GM12878 (cell line): ENCODE measurements at regions not wholly inside any gene's neighbourhood (a gene's known extent, or its start where the extent isn't known, plus 50 kb on each side); places are given as distances from the start of the nearest gene placed in this dataset.

Experiments
- ATAC-seq: fragments of 200-7000 bp; cut with Tn5 transposase; 3 replicates; pipeline ENCODE4 v1.9.1; 2020; ENCODE audit warnings: mild to moderate bottlenecking, moderate library complexity
- BruUV-seq: library from RNA; stranded (reverse); fragments of 400-500 nt; replicated peaks from 2 replicates; lab custom pipeline; 2021; lab: Mats Ljungman, UMichigan
- CTCF ChIA-PET: fragments of 300-600 bp; sonication (Branson Sonifier 250); formaldehyde crosslinking; extraction: SDS; loops from one replicate; lab custom pipeline; 2021; ENCODE audit warnings: inconsistent platforms; lab: Yijun Ruan, JAX
- POLR2A ChIA-PET: fragments of 350-600 bp; formaldehyde crosslinking; extraction: SDS; loops from one replicate; lab custom pipeline; 2021; ENCODE audit warnings: inconsistent platforms; lab: Charles Lee
- RAD21 ChIA-PET: fragments of 300-600 bp; sonication (Branson Sonifier 250); formaldehyde crosslinking; loops from one replicate; lab custom pipeline; 2023; ENCODE audit warnings: antibody characterized with exemption; ENCODE audit not compliant: unreplicated experiment; lab: Charles Lee
- SMC1A ChIA-PET: fragments of 300-600 bp; sonication (Branson Sonifier 250); formaldehyde crosslinking; loops from one replicate; lab custom pipeline; 2023; ENCODE audit not compliant: unreplicated experiment, uncharacterized antibody; lab: Charles Lee
- DNase-seq: peaks from one replicate; pipeline ENCODE4 v3.0.0-alpha.2; 2011; ENCODE audit warnings: low read depth, low spot score
- FAIRE-seq: peaks from 3 replicates; lab custom pipeline; 2011; peaks lifted over from hg19 to GRCh38; lab: Jason Lieb, UNC
- H2AFZ ChIP-seq: 2 replicates; pipeline ENCODE4 v1.6.0; 2011; ENCODE audit warnings: low read depth, low read length, control low read depth; ENCODE audit not compliant: control insufficient read depth
- H3K27ac ChIP-seq: 2 replicates; pipeline ENCODE4 v1.5.1; 2011; ENCODE audit warnings: control low read depth; ENCODE audit not compliant: control insufficient read depth, insufficient read depth
- H3K27me3 ChIP-seq, 2 experiments: replicated peaks in 1 of 2; 2 replicates each; pipeline versions ENCODE4 v1.6.0 to v1.6.1; 2011; ENCODE audit warnings: low read length in 1 of 2; ENCODE audit not compliant: control insufficient read depth in 2 of 2, insufficient read depth in 2 of 2
- H3K36me3 ChIP-seq, 2 experiments: 2 replicates each; pipeline ENCODE4 v1.5.1; 2011; ENCODE audit warnings: low read length in 1 of 2; ENCODE audit not compliant: control insufficient read depth in 2 of 2, insufficient read depth in 2 of 2
- H3K4me1 ChIP-seq: 2 replicates; pipeline ENCODE4 v1.6.1; 2011; ENCODE audit warnings: mild to moderate bottlenecking, low read length, moderate library complexity, mixed read lengths; ENCODE audit not compliant: control insufficient read depth, insufficient read depth
- H3K4me2 ChIP-seq: 2 replicates; pipeline ENCODE4 v1.6.0; 2011; ENCODE audit warnings: control low read depth; ENCODE audit not compliant: control insufficient read depth, insufficient read depth
- H3K4me3 ChIP-seq: fragments of 200-600 bp; sonication (generic); 2 replicates; pipeline ENCODE4 v1.5.1; 2016
- H3K79me2 ChIP-seq: 2 replicates; pipeline ENCODE4 v1.6.0; 2011; ENCODE audit warnings: low read length; ENCODE audit not compliant: control insufficient read depth, insufficient read depth
- H3K9ac ChIP-seq: 2 replicates; pipeline ENCODE4 v1.8.0; 2011; ENCODE audit warnings: low read length, control low read depth, mixed read lengths; ENCODE audit not compliant: control insufficient read depth, insufficient read depth
- H3K9me3 ChIP-seq: replicated peaks from 3 replicates; pipeline ENCODE4 v1.5.1; 2011; ENCODE audit warnings: mild to moderate bottlenecking, low read length; ENCODE audit not compliant: control insufficient read depth, insufficient read depth
- H4K20me1 ChIP-seq: 2 replicates; pipeline ENCODE4 v1.6.0; 2011; ENCODE audit not compliant: control insufficient read depth, insufficient read depth
- BRCA1 ChIP-seq: IDR thresholded peaks from 2 replicates; pipeline ENCODE4 v1.6.1; 2011; ENCODE audit warnings: low read depth, low read length, improper control_type of control experiment
- IKZF2 ChIP-seq, 2 experiments: fragments of 450-650 bp; IDR thresholded peaks; 2 replicates each; pipeline ENCODE4 v1.6.1; 2017; ENCODE audit warnings: mild to moderate bottlenecking in 2 of 2, moderate library complexity in 2 of 2
- KDM1A ChIP-seq: fragments of 200-600 bp; sonication (generic); IDR thresholded peaks from 2 replicates; pipeline ENCODE4 v1.6.1; 2016; ENCODE audit warnings: borderline replicate concordance
- MXI1 ChIP-seq: fragments of 150-350 bp; IDR thresholded peaks from 2 replicates; pipeline ENCODE4 v1.6.1; 2011; ENCODE audit warnings: low read depth, mild to moderate bottlenecking, inconsistent platforms, low read length, improper control_type of control experiment
- NFYA ChIP-seq: IDR thresholded peaks from 2 replicates; pipeline ENCODE4 v1.6.1; 2011; ENCODE audit warnings: low read depth, mild to moderate bottlenecking, low read length, improper control_type of control experiment, borderline replicate concordance
- NR2F1 ChIP-seq: fragments of 450-650 bp; conservative IDR thresholded peaks from 2 replicates; pipeline ENCODE4 v1.6.1; 2017; ENCODE audit warnings: mild to moderate bottlenecking
- RUNX3 ChIP-seq: IDR thresholded peaks from 2 replicates; pipeline ENCODE4 v1.6.1; 2012; ENCODE audit warnings: low read length, inconsistent platforms
- SIN3A ChIP-seq: IDR thresholded peaks from 2 replicates; pipeline ENCODE4 v1.6.1; 2012; ENCODE audit warnings: low read depth, low read length, improper control_type of control experiment
- SPI1 ChIP-seq: IDR thresholded peaks from 2 replicates; pipeline ENCODE4 v1.6.1; 2011; ENCODE audit warnings: low read depth, mild to moderate bottlenecking, low read length, moderate library complexity, borderline replicate concordance; ENCODE audit not compliant: insufficient read depth
- SRF ChIP-seq, 2 experiments: IDR thresholded peaks; 2 replicates each; pipeline ENCODE4 v1.6.1; 2011; ENCODE audit warnings: low read depth in 2 of 2, low read length in 2 of 2, mild to moderate bottlenecking in 1 of 2, moderate library complexity in 1 of 2
- TCF7 ChIP-seq: IDR thresholded peaks from 2 replicates; pipeline ENCODE4 v1.6.1; 2014; ENCODE audit warnings: antibody characterized with exemption, borderline replicate concordance
- WRNIP1 ChIP-seq: IDR thresholded peaks from 2 replicates; pipeline ENCODE4 v1.6.1; 2011; ENCODE audit warnings: low read depth, low read length, improper control_type of control experiment, borderline replicate concordance
- ZNF217 ChIP-seq: fragments of 450-650 bp; IDR thresholded peaks from 2 replicates; pipeline ENCODE4 v1.6.1; 2017; ENCODE audit warnings: antibody characterized with exemption, mild to moderate bottlenecking
- ZNF24 ChIP-seq: fragments of 450-650 bp; IDR thresholded peaks from 2 replicates; pipeline ENCODE4 v1.6.1; 2017; ENCODE audit warnings: antibody characterized with exemption, mild to moderate bottlenecking
- WGBS: methylation state at CpG from one replicate; pipeline ENCODE4 v1.1.6; 2016; ENCODE audit warnings: low lambda C conversion rate; ENCODE audit not compliant: insufficient replicate concordance, insufficient coverage; ENCODE audit errors: missing lambda C conversion rate; 5-methylcytosine and 5-hydroxymethylcytosine counted together
- in situ Hi-C: fragments of 300-500 bp; cut with MboI; formaldehyde crosslinking; loops from 9 replicates; pipeline ENCODE4 v1.14.3; 2018; ENCODE audit warnings: mixed read lengths
- intact Hi-C: fragments of 100-400 bp; cut with micrococcal nuclease; formaldehyde crosslinking; loops from one replicate; pipeline ENCODE4 v1.14.2; 2022; ENCODE audit not compliant: unreplicated experiment
- TF ChIP-seq, protein P1 (sequence below): fragments of 450-650 bp; IDR thresholded peaks from 2 replicates; pipeline ENCODE4 v1.6.1; 2017; ENCODE audit warnings: mild to moderate bottlenecking
- TF ChIP-seq, protein P2 (sequence below): IDR thresholded peaks from 2 replicates; pipeline ENCODE4 v1.6.1; 2012; ENCODE audit warnings: mild to moderate bottlenecking, low read depth, low read length
- TF ChIP-seq, protein P3 (sequence below): IDR thresholded peaks from 2 replicates; pipeline ENCODE4 v1.6.1; 2011; ENCODE audit warnings: mild to moderate bottlenecking, low read depth, low read length, moderate library complexity; ENCODE audit not compliant: insufficient replicate concordance
- TF ChIP-seq, protein P4 (sequence below): fragments of 450-650 bp; IDR thresholded peaks from 2 replicates; pipeline ENCODE4 v1.6.1; 2014; ENCODE audit warnings: mild to moderate bottlenecking

DNA sequence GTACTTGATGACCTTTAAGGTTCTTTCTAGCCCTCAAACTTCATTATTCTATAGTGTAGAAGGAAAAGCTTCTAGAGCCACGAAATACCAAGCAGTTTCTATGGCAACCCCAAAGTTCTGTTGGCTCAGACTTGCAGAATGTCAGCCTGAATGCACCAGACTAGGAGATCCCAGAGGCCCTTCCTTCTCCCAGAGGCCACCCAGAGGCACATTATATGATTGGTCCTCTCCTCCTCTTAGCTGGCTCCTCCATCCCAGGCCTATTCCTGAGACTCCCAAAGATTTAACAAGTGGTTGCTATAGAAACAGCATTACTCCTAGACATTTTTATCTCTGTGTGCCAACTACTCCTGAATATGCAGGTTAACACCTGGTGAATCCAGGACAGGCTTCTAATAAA lies 69.2 kb upstream of the CCDC90B start:
- SMC1A ChIA-PET = no interaction called here
- ATAC-seq (no peak), DNase-seq (no peak)
- in situ Hi-C loops = no loop called here
- no peaks in the 10 kb centered on the region for H3K4me1 ChIP-seq
- BruUV-seq = no TSS peak
- no peak overlapping the region for H3K27ac ChIP-seq
- no peaks in the 10 kb centered on the region for H3K79me2 ChIP-seq
- no peak for TF ChIP-seq NR2F1
- TF ChIP-seq RUNX3 = no peak
- TF ChIP-seq IKZF2 (IDR thresholded peaks at IDR 0.05) = no peak
- no peak for TF ChIP-seq NFYA
- no peak for TF ChIP-seq SRF (IDR thresholded peaks at IDR 0.05; ENCODE audit: low read depth in 2 of 2, low read length in 2 of 2)
- no peak for TF ChIP-seq KDM1A
- TF ChIP-seq ZNF24 = no peak
- TF ChIP-seq, protein P1, sequence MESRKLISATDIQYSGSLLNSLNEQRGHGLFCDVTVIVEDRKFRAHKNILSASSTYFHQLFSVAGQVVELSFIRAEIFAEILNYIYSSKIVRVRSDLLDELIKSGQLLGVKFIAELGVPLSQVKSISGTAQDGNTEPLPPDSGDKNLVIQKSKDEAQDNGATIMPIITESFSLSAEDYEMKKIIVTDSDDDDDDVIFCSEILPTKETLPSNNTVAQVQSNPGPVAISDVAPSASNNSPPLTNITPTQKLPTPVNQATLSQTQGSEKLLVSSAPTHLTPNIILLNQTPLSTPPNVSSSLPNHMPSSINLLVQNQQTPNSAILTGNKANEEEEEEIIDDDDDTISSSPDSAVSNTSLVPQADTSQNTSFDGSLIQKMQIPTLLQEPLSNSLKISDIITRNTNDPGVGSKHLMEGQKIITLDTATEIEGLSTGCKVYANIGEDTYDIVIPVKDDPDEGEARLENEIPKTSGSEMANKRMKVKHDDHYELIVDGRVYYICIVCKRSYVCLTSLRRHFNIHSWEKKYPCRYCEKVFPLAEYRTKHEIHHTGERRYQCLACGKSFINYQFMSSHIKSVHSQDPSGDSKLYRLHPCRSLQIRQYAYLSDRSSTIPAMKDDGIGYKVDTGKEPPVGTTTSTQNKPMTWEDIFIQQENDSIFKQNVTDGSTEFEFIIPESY = no peak
- TF ChIP-seq TCF7 = no peak
- TF ChIP-seq, protein P2, sequence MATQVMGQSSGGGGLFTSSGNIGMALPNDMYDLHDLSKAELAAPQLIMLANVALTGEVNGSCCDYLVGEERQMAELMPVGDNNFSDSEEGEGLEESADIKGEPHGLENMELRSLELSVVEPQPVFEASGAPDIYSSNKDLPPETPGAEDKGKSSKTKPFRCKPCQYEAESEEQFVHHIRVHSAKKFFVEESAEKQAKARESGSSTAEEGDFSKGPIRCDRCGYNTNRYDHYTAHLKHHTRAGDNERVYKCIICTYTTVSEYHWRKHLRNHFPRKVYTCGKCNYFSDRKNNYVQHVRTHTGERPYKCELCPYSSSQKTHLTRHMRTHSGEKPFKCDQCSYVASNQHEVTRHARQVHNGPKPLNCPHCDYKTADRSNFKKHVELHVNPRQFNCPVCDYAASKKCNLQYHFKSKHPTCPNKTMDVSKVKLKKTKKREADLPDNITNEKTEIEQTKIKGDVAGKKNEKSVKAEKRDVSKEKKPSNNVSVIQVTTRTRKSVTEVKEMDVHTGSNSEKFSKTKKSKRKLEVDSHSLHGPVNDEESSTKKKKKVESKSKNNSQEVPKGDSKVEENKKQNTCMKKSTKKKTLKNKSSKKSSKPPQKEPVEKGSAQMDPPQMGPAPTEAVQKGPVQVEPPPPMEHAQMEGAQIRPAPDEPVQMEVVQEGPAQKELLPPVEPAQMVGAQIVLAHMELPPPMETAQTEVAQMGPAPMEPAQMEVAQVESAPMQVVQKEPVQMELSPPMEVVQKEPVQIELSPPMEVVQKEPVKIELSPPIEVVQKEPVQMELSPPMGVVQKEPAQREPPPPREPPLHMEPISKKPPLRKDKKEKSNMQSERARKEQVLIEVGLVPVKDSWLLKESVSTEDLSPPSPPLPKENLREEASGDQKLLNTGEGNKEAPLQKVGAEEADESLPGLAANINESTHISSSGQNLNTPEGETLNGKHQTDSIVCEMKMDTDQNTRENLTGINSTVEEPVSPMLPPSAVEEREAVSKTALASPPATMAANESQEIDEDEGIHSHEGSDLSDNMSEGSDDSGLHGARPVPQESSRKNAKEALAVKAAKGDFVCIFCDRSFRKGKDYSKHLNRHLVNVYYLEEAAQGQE = no peak
- TF ChIP-seq WRNIP1 = no peak
- no peak for TF ChIP-seq SPI1
- TF ChIP-seq, protein P3, sequence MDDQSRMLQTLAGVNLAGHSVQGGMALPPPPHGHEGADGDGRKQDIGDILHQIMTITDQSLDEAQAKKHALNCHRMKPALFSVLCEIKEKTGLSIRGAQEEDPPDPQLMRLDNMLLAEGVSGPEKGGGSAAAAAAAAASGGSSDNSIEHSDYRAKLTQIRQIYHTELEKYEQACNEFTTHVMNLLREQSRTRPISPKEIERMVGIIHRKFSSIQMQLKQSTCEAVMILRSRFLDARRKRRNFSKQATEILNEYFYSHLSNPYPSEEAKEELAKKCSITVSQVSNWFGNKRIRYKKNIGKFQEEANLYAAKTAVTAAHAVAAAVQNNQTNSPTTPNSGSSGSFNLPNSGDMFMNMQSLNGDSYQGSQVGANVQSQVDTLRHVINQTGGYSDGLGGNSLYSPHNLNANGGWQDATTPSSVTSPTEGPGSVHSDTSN = no peak
- no peak for TF ChIP-seq ZNF217
- TF ChIP-seq BRCA1 = no peak
- TF ChIP-seq, protein P4, sequence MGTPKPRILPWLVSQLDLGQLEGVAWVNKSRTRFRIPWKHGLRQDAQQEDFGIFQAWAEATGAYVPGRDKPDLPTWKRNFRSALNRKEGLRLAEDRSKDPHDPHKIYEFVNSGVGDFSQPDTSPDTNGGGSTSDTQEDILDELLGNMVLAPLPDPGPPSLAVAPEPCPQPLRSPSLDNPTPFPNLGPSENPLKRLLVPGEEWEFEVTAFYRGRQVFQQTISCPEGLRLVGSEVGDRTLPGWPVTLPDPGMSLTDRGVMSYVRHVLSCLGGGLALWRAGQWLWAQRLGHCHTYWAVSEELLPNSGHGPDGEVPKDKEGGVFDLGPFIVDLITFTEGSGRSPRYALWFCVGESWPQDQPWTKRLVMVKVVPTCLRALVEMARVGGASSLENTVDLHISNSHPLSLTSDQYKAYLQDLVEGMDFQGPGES = no peak
- no peak for TF ChIP-seq SIN3A
- TF ChIP-seq MXI1 = no peak
- TF ChIP-seq, all 136 proteins: peak for 0
- H3K4me3 ChIP-seq = no peak overlapping the region
- H3K9ac ChIP-seq = no peak overlapping the region
- no peaks in the 10 kb centered on the region for H4K20me1 ChIP-seq
- RAD21 ChIA-PET = no interaction called here
- no peak overlapping the region for H3K4me2 ChIP-seq
- no peaks in the 10 kb centered on the region for H3K27me3 ChIP-seq
- 0% methylated on average over 1 of the region's 1 CpG for WGBS
- H2AFZ ChIP-seq = no peak overlapping the region
- FAIRE-seq = no peak
- POLR2A ChIA-PET = no interaction called here
- intact Hi-C loops = no loop called here
- no peaks in the 10 kb centered on the region for H3K9me3 ChIP-seq
- CTCF ChIA-PET = no interaction called here
- no peaks in the 10 kb centered on the region for H3K36me3 ChIP-seq
